Activated T-cell treated with anti-CD3 and anti-CD28 coated beads, Interleukin-2, amount 50 U/mL, for 72 hours (primary cell): ENCODE measurements at regions not wholly inside any gene's neighbourhood (a gene's known extent, or its start where the extent isn't known, plus 50 kb on each side); places are given as distances from the start of the nearest gene placed in this dataset.
"Not testable (repeated sequence)": the region's sequence is repeated elsewhere in the genome, so short reads cannot be mapped to it uniquely, and the experiment has no call there.

Experiments used
- ATAC-seq, 2 donors: fragments of 150-1000 bp; cut with Tn5 transposase; replicated peaks in 1 of 2; 2 replicates each; pipeline ENCODE4 v1.10.0; 2021; ENCODE audit warnings: moderate library complexity in 2 of 2, mild to moderate bottlenecking in 1 of 2
- DNase-seq, 2 donors: peaks; one replicate each; pipeline ENCODE4 v3.0.0; 2021 to 2022; ENCODE audit warnings: mixed read lengths in 1 of 2
- H3K27ac Mint-ChIP-seq: one replicate; pipeline ENCODE4 v1.8.0; 2022; ENCODE audit warnings: mild to moderate bottlenecking, moderate library complexity, mixed read lengths
- H3K27me3 Mint-ChIP-seq: one replicate; pipeline ENCODE4 v1.8.0; 2022; ENCODE audit warnings: low read depth, mixed read lengths
- H3K36me3 Mint-ChIP-seq, 2 donors: one replicate each; pipeline ENCODE4 v1.8.0; 2022; ENCODE audit warnings: mixed read lengths in 2 of 2, mild to moderate bottlenecking in 1 of 2; ENCODE audit not compliant: insufficient read depth in 2 of 2
- H3K4me1 Mint-ChIP-seq: one replicate; pipeline ENCODE4 v1.8.0; 2022; ENCODE audit warnings: low read depth, mixed read lengths
- H3K4me3 Mint-ChIP-seq, 2 donors: one replicate each; pipeline ENCODE4 v1.8.0; 2022; ENCODE audit warnings: mild to moderate bottlenecking in 2 of 2, mixed read lengths in 2 of 2, moderate library complexity in 2 of 2
- H3K9me3 Mint-ChIP-seq, 2 donors: one replicate each; pipeline ENCODE4 v1.8.0; 2022; ENCODE audit warnings: mixed read lengths in 2 of 2

DNA sequence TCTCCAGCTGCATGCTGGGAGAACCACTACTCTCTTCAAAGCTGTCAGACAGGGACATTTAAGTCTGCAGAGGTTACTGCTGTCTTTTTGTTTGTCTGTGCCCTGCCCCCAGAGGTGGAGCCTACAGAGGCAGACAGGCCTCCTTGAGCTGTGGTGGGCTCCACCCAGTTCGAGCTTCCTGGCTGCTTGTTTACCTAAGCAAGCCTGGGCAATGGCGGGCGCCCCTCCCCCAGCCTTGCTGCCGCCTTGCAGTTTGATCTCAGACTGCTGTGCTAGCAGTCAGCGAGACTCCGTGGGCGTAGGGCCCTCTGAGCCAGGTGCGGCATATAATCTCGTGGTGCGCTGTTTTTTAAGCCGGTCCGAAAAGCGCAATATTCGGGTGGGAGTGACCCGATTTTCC lies 215.0 kb downstream of the STIM2 start:
- ATAC-seq, H3K4me3 Mint-ChIP-seq, H3K27me3 Mint-ChIP-seq, H3K4me1 Mint-ChIP-seq, H3K27ac Mint-ChIP-seq, H3K36me3 Mint-ChIP-seq, DNase-seq, H3K9me3 Mint-ChIP-seq: not testable (repeated sequence)

GRCh38 chr4:27078934-27079455 lies 218.4 kb downstream of the STIM2 start:
- no peak overlapping the region for H3K4me3 Mint-ChIP-seq
- no peaks in the 10 kb centered on the region for H3K36me3 Mint-ChIP-seq
- no peak for DNase-seq
- ATAC-seq, result no peak
- H3K9me3 Mint-ChIP-seq, result peaks cover 0 to 2% of the 10 kb centered on the region in 2 donors
- H3K4me1 Mint-ChIP-seq, result peaks cover 2% of the 10 kb centered on the region
- H3K27ac Mint-ChIP-seq, result no peak overlapping the region
- H3K27me3 Mint-ChIP-seq, result peaks cover 25% of the 10 kb centered on the region

DNA sequence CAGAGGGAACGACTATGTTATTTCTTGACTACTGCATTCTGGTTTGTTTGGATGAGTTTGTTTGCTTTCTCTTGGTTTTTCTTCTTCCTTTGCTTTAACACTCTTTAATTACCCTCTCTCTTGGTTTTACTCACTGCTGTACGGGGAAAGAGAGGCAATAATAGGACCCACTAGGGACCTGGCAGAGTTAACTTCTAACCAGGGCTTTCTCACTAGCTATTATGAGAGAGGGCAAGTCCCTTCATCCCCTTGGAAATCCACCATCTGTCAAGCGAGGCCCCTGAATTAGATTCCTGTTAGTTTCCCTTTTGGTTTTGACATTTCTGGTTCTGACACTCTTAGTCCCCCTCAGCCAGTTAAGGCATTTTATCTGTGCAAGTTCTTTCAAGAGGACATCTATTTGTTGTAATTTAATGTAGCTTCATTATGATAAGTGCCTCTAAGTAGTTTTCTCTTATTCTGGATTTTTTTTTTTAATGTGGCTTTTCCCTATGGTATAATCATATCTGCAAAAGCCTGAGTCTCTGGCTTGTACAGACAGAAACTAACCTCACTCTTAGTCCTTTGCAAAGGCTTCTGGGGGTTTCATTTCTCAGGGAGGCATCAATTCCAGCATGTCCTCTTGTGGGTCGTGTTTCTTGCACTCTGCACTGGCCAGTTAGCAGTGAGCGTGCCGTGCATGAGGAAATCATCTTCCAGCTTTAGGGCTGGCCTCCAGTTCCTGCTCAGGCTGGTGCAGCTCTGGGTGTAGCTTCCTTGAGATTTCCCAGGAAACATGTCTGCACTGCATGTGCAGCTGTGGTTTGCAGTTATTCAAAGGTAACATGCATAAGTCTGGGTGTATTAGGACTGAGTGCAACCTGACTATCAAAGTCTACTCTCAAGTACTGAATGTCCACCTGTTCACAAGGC lies 221.3 kb downstream of the STIM2 start:
- ATAC-seq (no peak), DNase-seq (no peak)
- Mint-ChIP-seq H3K4me3 (no peak overlapping the region), H3K36me3 (no peaks in the 10 kb centered on the region), H3K9me3 (peaks cover 0 to 2% of the 10 kb centered on the region in 2 donors), H3K4me1 (peaks cover 6% of the 10 kb centered on the region), H3K27me3 (peaks cover 41% of the 10 kb centered on the region), H3K27ac (no peak overlapping the region)

DNA sequence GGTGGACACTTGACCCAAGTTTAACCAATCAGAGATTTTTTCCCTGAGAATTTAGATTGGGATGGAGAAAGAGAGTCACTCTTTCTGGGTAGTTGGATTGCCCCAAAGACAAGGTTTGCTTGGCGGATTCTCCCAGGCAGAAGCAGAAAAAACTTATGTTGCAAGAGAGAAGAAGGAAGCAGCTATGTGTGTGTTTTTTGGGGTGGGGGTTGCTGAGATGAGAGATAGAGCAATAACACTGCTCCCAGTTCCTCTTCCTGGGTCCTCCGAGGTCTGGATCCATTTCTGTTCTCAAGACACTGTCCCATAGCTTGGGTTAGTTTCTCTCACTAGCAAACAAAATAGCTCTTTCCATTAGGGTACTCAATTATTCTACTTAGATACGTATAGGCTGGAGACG lies 222.1 kb downstream of the STIM2 start:
- no peak for ATAC-seq
- H3K4me1 Mint-ChIP-seq, result peaks cover 6% of the 10 kb centered on the region
- DNase-seq, result no peak
- no peaks in the 10 kb centered on the region for H3K36me3 Mint-ChIP-seq
- no peak overlapping the region for H3K27ac Mint-ChIP-seq
- no peak overlapping the region for H3K4me3 Mint-ChIP-seq
- peaks cover 46% of the 10 kb centered on the region for H3K27me3 Mint-ChIP-seq
- H3K9me3 Mint-ChIP-seq, result peaks cover 0 to 2% of the 10 kb centered on the region in 2 donors

DNA sequence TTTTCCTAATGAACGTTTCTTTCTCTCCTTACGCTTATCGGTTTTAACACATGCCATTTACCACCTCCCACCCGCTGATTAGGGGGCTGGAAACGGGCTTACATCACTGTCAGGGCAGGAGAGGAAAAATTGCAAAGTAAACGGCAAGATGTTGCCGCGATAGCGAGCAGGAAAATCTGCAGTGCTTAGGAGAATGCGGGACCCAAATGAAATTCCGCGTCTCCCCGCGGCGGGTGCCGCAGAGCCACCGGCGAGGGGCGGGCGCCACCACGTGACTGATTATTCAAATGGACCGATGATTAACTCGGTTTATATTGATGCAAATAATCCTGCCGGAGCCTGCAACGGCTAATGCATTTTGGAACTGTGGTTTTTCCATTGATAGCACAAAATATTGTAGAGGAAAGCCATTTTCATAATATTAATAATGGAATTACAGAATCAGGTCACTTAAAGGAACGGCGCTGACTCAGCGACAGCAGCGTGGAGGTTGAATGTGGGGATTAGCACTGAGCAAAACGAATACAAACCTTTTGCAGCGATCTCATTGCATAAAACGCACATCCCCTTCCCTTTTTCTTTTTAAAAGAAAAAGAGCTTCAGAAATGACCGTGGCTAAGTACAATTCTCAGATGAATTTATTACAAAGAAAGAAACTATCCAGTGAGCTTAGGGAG lies 224.2 kb downstream of the STIM2 start:
- Mint-ChIP-seq H3K27ac (no peak overlapping the region), H3K4me3 (no peak overlapping the region), H3K9me3 (no peaks in the 10 kb centered on the region), H3K27me3 (peaks cover 55% of the 10 kb centered on the region), H3K4me1 (peaks cover 6% of the 10 kb centered on the region), H3K36me3 (no peaks in the 10 kb centered on the region)
- ATAC-seq, result no peak
- peak in 1 of 2 donors; percentile 3 for DNase-seq

DNA sequence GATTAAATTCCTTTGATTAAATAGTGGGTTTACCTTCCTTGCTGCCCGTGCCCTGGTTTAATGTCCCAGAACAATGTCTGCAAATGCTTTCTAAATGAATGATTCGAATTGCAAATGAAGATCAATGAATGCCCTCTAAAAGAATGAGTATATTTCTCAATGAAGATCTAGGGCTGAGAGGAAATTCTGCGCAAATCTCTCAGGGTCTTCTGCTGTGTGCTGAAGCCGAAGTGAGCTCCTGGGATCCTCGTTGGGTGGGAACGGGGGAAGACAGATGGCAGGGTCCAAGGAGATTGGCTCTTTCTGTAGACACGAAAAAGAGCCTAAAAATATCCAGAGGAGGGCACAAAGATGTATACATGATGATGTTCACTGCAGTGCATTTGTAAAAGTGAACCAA lies 224.8 kb downstream of the STIM2 start:
- peaks cover 6% of the 10 kb centered on the region for H3K4me1 Mint-ChIP-seq
- no peaks in the 10 kb centered on the region for H3K36me3 Mint-ChIP-seq
- H3K27me3 Mint-ChIP-seq, result peaks cover 55% of the 10 kb centered on the region
- no peaks in the 10 kb centered on the region for H3K9me3 Mint-ChIP-seq
- peak overlapping the region in 1 of 2 donors; percentile 41 for H3K4me3 Mint-ChIP-seq
- ATAC-seq (no peak), DNase-seq (no peak)
- no peak overlapping the region for H3K27ac Mint-ChIP-seq

GRCh38 chr4:27087306-27088045 lies 226.8 kb downstream of the STIM2 start:
- Mint-ChIP-seq H3K9me3 (no peaks in the 10 kb centered on the region), H3K27me3 (peaks cover 45% of the 10 kb centered on the region), H3K4me3 (no peak overlapping the region), H3K27ac (no peak overlapping the region), H3K36me3 (no peaks in the 10 kb centered on the region), H3K4me1 (peaks cover 6% of the 10 kb centered on the region)
- ATAC-seq, result no peak
- no peak for DNase-seq

- H3K9me3 Mint-ChIP-seq, result no peaks in the 10 kb centered on the region
- no peak overlapping the region for H3K4me3 Mint-ChIP-seq
- DNase-seq (no peak), ATAC-seq (no peak)
- H3K27ac Mint-ChIP-seq, result no peak overlapping the region
- no peaks in the 10 kb centered on the region for H3K36me3 Mint-ChIP-seq
- H3K27me3 Mint-ChIP-seq, result peaks cover 36% of the 10 kb centered on the region
- peaks cover 6% of the 10 kb centered on the region for H3K4me1 Mint-ChIP-seq
These were observed 227.8 kb downstream of the STIM2 start for GRCh38 chr4:27088491-27088890.

DNA sequence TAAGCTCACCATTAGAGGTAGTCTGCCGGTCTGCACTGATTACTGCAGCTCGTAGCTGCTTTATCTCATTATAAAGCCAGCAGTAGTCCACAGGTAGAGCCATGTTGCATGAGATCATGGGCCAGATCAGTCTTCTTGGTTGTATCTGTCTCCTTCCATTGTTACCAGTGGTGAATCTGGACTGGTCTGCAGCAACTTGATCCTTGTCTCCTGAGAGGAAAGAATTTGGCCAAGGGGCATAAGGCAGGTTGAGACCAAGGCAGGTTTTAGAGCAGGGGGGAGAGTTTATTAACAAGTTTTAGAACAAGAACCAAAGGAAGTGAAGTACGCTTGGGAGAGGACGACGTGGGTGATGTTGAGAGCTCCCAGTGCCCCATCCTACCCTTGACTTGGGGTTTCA lies 228.5 kb downstream of the STIM2 start:
- DNase-seq (no peak), ATAC-seq (no peak)
- Mint-ChIP-seq H3K27me3 (peaks cover 29% of the 10 kb centered on the region), H3K36me3 (no peaks in the 10 kb centered on the region), H3K27ac (no peak overlapping the region), H3K4me3 (no peak overlapping the region), H3K9me3 (no peaks in the 10 kb centered on the region), H3K4me1 (peaks cover 2% of the 10 kb centered on the region)

DNA sequence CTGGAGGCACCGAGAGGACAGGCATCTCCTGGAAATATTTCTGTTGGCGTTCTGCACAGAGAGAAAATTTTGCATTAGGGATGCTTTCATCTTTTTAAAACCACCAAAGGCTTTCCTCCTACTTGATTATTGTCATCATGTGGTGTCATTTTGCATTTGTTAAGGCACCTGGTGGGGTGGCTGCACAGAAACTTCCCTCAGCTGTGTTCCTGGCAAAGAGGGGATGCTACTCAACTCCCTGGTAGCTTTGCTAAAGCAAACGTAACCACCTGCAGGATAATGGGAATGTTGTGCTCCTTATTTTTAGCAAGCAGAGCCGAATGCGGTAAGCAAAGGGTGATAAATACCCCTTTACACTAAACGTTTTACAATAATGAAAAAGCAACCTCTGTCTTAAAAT lies 229.8 kb downstream of the STIM2 start:
- Mint-ChIP-seq H3K9me3 (no peaks in the 10 kb centered on the region), H3K4me3 (no peak overlapping the region), H3K27me3 (peaks cover 18% of the 10 kb centered on the region), H3K4me1 (no peaks in the 10 kb centered on the region), H3K36me3 (no peaks in the 10 kb centered on the region), H3K27ac (no peak overlapping the region)
- no peak for ATAC-seq
- DNase-seq, result no peak

DNA sequence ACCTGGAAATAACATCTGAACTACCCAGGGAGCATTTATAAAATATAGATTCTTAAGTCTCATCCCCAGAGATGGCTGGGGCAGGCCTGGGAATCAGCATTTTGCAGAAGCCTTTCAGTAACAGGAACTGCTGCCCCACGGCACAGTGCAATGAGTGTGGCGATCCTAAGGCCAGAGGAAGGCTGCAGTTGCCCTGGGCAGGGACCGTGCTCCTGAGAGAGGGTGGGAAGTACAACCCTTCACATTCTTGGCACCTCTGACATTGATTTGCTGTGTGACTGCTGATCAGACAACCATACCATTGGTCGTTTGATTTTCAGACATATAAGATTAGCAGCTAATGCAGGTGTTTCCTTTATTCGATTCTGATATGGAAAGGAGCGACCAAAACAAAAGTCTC lies 233.6 kb downstream of the STIM2 start:
- no peak overlapping the region for H3K27ac Mint-ChIP-seq
- no peaks in the 10 kb centered on the region for H3K36me3 Mint-ChIP-seq
- no peaks in the 10 kb centered on the region for H3K4me1 Mint-ChIP-seq
- H3K9me3 Mint-ChIP-seq, result no peaks in the 10 kb centered on the region
- no peak for DNase-seq
- H3K27me3 Mint-ChIP-seq, result peaks cover 11% of the 10 kb centered on the region
- no peak overlapping the region for H3K4me3 Mint-ChIP-seq
- no peak for ATAC-seq

GRCh38 chr4:27094783-27095182 lies 234.1 kb downstream of the STIM2 start:
- no peaks in the 10 kb centered on the region for H3K4me1 Mint-ChIP-seq
- H3K27me3 Mint-ChIP-seq, result peaks cover 11% of the 10 kb centered on the region
- no peaks in the 10 kb centered on the region for H3K9me3 Mint-ChIP-seq
- no peak overlapping the region for H3K4me3 Mint-ChIP-seq
- H3K27ac Mint-ChIP-seq, result no peak overlapping the region
- no peaks in the 10 kb centered on the region for H3K36me3 Mint-ChIP-seq
- no peak for ATAC-seq
- no peak for DNase-seq
